Gastroesophageal sphincter (tissue), 3 donors: ENCODE measurements at regions not wholly inside any gene's neighbourhood (a gene's known extent, or its start where the extent isn't known, plus 50 kb on each side); places are given as distances from the start of the nearest gene placed in this dataset.

Source experiments
- EP300 ChIP-seq: sonication (generic); formaldehyde crosslinking; IDR thresholded peaks from one replicate; pipeline ENCODE4 v1.6.1; 2017; ENCODE audit warnings: antibody characterized with exemption, mild to moderate bottlenecking
- POLR2AphosphoS5 ChIP-seq: sonication (generic); formaldehyde crosslinking; IDR thresholded peaks from one replicate; pipeline ENCODE4 v1.6.1; 2017; ENCODE audit warnings: antibody characterized with exemption
- TF ChIP-seq, protein P1 (sequence below), 4 experiments: fragments of 200-600 bp in 2 of 4; fragments of 450-650 bp in 2 of 4; sonication (generic) in 1 of 4; IDR thresholded peaks; one replicate each; pipeline ENCODE4 v1.5.1; 2017 to 2019; ENCODE audit warnings: antibody characterized with exemption in 4 of 4, mild to moderate bottlenecking in 2 of 4, moderate library complexity in 2 of 4

- TF ChIP-seq, protein P1, sequence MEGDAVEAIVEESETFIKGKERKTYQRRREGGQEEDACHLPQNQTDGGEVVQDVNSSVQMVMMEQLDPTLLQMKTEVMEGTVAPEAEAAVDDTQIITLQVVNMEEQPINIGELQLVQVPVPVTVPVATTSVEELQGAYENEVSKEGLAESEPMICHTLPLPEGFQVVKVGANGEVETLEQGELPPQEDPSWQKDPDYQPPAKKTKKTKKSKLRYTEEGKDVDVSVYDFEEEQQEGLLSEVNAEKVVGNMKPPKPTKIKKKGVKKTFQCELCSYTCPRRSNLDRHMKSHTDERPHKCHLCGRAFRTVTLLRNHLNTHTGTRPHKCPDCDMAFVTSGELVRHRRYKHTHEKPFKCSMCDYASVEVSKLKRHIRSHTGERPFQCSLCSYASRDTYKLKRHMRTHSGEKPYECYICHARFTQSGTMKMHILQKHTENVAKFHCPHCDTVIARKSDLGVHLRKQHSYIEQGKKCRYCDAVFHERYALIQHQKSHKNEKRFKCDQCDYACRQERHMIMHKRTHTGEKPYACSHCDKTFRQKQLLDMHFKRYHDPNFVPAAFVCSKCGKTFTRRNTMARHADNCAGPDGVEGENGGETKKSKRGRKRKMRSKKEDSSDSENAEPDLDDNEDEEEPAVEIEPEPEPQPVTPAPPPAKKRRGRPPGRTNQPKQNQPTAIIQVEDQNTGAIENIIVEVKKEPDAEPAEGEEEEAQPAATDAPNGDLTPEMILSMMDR (IDR thresholded peaks at IDR 0.05), result no peak
- TF ChIP-seq EP300, result no peak
- no peak for TF ChIP-seq POLR2AphosphoS5
These were observed 480.8 kb upstream of the COBL start for GRCh38 chr7:51797371-51797770.
